ENCODE measurements at regions not wholly inside any gene's neighbourhood (a gene's known extent, or its start where the extent isn't known, plus 50 kb on each side); places are given as distances from the start of the nearest gene placed in this dataset.
A peak's percentile ranks its signal among the peaks of the same experiment; 100 is the strongest.
"Not testable (repeated sequence)": the region's sequence is repeated elsewhere in the genome, so short reads cannot be mapped to it uniquely, and the experiment has no call there.

GRCh38 chr10:32217216-32217615 is 129.7 kb downstream of the EPC1 start:
- no peak for DNase-seq (ENCODE audit: low read depth)
- H3K4me3 ChIP-seq (ENCODE audit: low read depth, low read length) = no peak overlapping the region
- TF ChIP-seq MYC (IDR thresholded peaks at IDR 0.05; ENCODE audit: low read depth, low read length) = no peak
- TF ChIP-seq CTCF (IDR thresholded peaks at IDR 0.05; ENCODE audit: low read depth, low read length) = no peak
- no peak for TF ChIP-seq MAX (IDR thresholded peaks at IDR 0.05; ENCODE audit: low read depth, low read length)
- TF ChIP-seq POLR2A (IDR thresholded peaks at IDR 0.05; ENCODE audit: extremely low read depth, insufficient read length) = no peak

GRCh38 chr10:32213838-32214237 is 133.1 kb downstream of the EPC1 start:
- not testable (repeated sequence) for H3K4me3 ChIP-seq (ENCODE audit: low read depth, low read length); DNase-seq (ENCODE audit: low read depth)

- no peak for DNase-seq (ENCODE audit: low read depth)
- no peak for TF ChIP-seq CTCF (IDR thresholded peaks at IDR 0.05; ENCODE audit: low read depth, low read length)
- TF ChIP-seq MAX (IDR thresholded peaks at IDR 0.05; ENCODE audit: low read depth, low read length) = no peak
- TF ChIP-seq POLR2A (IDR thresholded peaks at IDR 0.05; ENCODE audit: extremely low read depth, insufficient read length) = no peak
- no peak for TF ChIP-seq MYC (IDR thresholded peaks at IDR 0.05; ENCODE audit: low read depth, low read length)
- H3K4me3 ChIP-seq (ENCODE audit: low read depth, low read length) = no peak overlapping the region
These were observed 136.0 kb downstream of the EPC1 start for GRCh38 chr10:32211046-32211363.

- DNase-seq (ENCODE audit: low read depth) = peak; percentile 55
These were observed 136.5 kb downstream of the EPC1 start for GRCh38 chr10:32210306-32211045.

GRCh38 chr10:32208005-32208404 is 139.0 kb downstream of the EPC1 start:
- H3K4me3 ChIP-seq (ENCODE audit: low read depth, low read length); DNase-seq (ENCODE audit: low read depth): not testable (repeated sequence)

More at GRCh38 chr10:32210306-32211045, 136.5 kb downstream of the EPC1 start:
- no peak overlapping the region for H3K4me3 ChIP-seq (ENCODE audit: low read depth, low read length)
- no peak for TF ChIP-seq MYC (IDR thresholded peaks at IDR 0.05; ENCODE audit: low read depth, low read length)
- TF ChIP-seq CTCF (IDR thresholded peaks at IDR 0.05; ENCODE audit: low read depth, low read length) = peak; percentile 19

GRCh38 chr10:32207544-32207943 is 139.4 kb downstream of the EPC1 start:
- TF ChIP-seq MAX (IDR thresholded peaks at IDR 0.05; ENCODE audit: low read depth, low read length) (no peak), MYC (IDR thresholded peaks at IDR 0.05; ENCODE audit: low read depth, low read length) (no peak), POLR2A (IDR thresholded peaks at IDR 0.05; ENCODE audit: extremely low read depth, insufficient read length) (no peak), CTCF (IDR thresholded peaks at IDR 0.05; ENCODE audit: low read depth, low read length) (peak; percentile 61)
- peak; percentile 54 for DNase-seq (ENCODE audit: low read depth)
- no peak overlapping the region for H3K4me3 ChIP-seq (ENCODE audit: low read depth, low read length)

- no peak for TF ChIP-seq MYC (IDR thresholded peaks at IDR 0.05; ENCODE audit: low read depth, low read length)
- no peak for TF ChIP-seq CTCF (IDR thresholded peaks at IDR 0.05; ENCODE audit: low read depth, low read length)
- no peak for TF ChIP-seq MAX (IDR thresholded peaks at IDR 0.05; ENCODE audit: low read depth, low read length)
- no peak for TF ChIP-seq POLR2A (IDR thresholded peaks at IDR 0.05; ENCODE audit: extremely low read depth, insufficient read length)
- DNase-seq (ENCODE audit: low read depth) = no peak
- H3K4me3 ChIP-seq (ENCODE audit: low read depth, low read length) = no peak overlapping the region
These were observed 141.3 kb downstream of the EPC1 start for GRCh38 chr10:32205670-32206069.

Data from NB4 (cell line).